ENCODE measurements at regions not wholly inside any gene's neighbourhood (a gene's known extent, or its start where the extent isn't known, plus 50 kb on each side); places are given as distances from the start of the nearest gene placed in this dataset.
"Not testable (repeated sequence)": the region's sequence is repeated elsewhere in the genome, so short reads cannot be mapped to it uniquely, and the experiment has no call there.

GRCh38 chr6:40880906-40881305 lies 158.1 kb downstream of the UNC5CL start:
- Mint-ChIP-seq H3K36me3 (no peaks in the 10 kb centered on the region), H3K9me3 (peaks cover 0 to 6% (median 2%) of the 10 kb centered on the region in 7 donors), H3K27ac (no peak overlapping the region), H3K27me3 (no peaks in the 10 kb centered on the region), H3K4me1 (peaks cover 0 to 4% (median 1%) of the 10 kb centered on the region in 4 donors), H3K4me3 (no peak overlapping the region)
- H3K4me1 ChIP-seq (ENCODE audit: control insufficient read depth, insufficient read depth, low read length, poor library complexity, severe bottlenecking), result no peaks in the 10 kb centered on the region
- H3K9me3 ChIP-seq (ENCODE audit: control insufficient read depth in 2 of 2, low read length in 2 of 2), result peaks cover 0 to 5% of the 10 kb centered on the region in 2 experiments
- DNase-seq (no peak), ATAC-seq (ENCODE audit: low read depth in 2 of 2) (no peak)
- H3K4me3 ChIP-seq (ENCODE audit: low read depth, low read length), result no peak overlapping the region
- no peaks in the 10 kb centered on the region for H3K27me3 ChIP-seq (ENCODE audit: control insufficient read depth, insufficient read depth, low read length)
- H3K27ac ChIP-seq (ENCODE audit: insufficient read depth, low read length, poor library complexity, severe bottlenecking), result no peak overlapping the region
- H3K36me3 ChIP-seq (ENCODE audit: control insufficient read depth, insufficient read depth, low read length), result no peaks in the 10 kb centered on the region

DNA sequence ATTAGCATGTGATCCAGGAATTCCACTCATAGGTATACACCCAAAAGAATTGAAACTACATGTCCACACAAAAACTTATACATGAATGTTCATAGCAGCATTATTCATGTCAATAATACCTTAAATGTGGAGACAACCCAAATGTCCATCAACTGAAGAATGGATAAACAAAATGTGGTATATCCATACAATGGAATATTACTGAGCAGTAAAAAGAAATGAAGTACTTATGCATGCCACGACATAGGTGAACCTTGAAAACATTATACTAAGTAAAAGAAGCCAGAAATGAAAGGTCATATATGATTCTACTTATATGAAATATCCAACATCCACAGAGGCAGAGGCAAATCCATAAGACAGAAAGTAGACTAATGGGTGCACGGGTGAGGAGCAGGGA lies 159.9 kb downstream of the UNC5CL start:
- no peak for ATAC-seq (ENCODE audit: low read depth in 2 of 2)
- no peaks in the 10 kb centered on the region for H3K36me3 ChIP-seq (ENCODE audit: control insufficient read depth, insufficient read depth, low read length)
- H3K27ac ChIP-seq (ENCODE audit: insufficient read depth, low read length, poor library complexity, severe bottlenecking), result no peak overlapping the region
- no peaks in the 10 kb centered on the region for H3K27me3 ChIP-seq (ENCODE audit: control insufficient read depth, insufficient read depth, low read length)
- no peaks in the 10 kb centered on the region for H3K27me3 Mint-ChIP-seq
- no peak for DNase-seq
- no peaks in the 10 kb centered on the region for H3K36me3 Mint-ChIP-seq
- no peak overlapping the region for H3K4me3 Mint-ChIP-seq
- no peak overlapping the region for H3K27ac Mint-ChIP-seq
- no peaks in the 10 kb centered on the region for H3K4me1 ChIP-seq (ENCODE audit: control insufficient read depth, insufficient read depth, low read length, poor library complexity, severe bottlenecking)
- peaks cover 0 to 4% (median 1%) of the 10 kb centered on the region in 4 donors for H3K4me1 Mint-ChIP-seq
- no peak overlapping the region for H3K4me3 ChIP-seq (ENCODE audit: low read depth, low read length)
- H3K9me3 ChIP-seq (ENCODE audit: control insufficient read depth in 2 of 2, low read length in 2 of 2), result peaks cover 0 to 5% of the 10 kb centered on the region in 2 experiments
- H3K9me3 Mint-ChIP-seq, result peaks cover 0 to 6% (median 2%) of the 10 kb centered on the region in 7 donors

DNA sequence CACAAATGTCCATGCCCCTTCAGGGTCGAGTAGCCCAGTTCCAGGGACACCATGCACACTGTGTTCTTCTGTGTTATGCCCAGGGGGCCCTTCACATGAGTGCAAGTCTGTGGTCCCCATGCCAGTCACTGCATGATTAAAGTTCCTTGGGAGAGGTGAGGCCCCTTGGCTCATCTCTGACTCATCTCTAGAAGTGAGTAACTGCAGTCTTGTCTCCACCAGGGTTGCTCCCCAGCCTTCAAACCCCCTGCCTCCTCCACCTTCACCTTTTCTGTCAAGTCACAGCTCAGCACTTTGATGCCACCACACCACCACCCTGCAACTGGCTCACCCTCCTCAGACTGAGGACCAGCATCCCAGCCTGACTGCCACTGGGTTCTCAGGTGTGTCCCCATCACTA lies 161.7 kb downstream of the UNC5CL start:
- Histone ChIP-seq H3K4me3 (ENCODE audit: low read depth, low read length) (no peak overlapping the region), H3K36me3 (ENCODE audit: control insufficient read depth, insufficient read depth, low read length) (no peaks in the 10 kb centered on the region), H3K9me3 (ENCODE audit: control insufficient read depth in 2 of 2, low read length in 2 of 2) (peaks cover 0 to 5% of the 10 kb centered on the region in 2 experiments), H3K4me1 (ENCODE audit: control insufficient read depth, insufficient read depth, low read length, poor library complexity, severe bottlenecking) (no peaks in the 10 kb centered on the region), H3K27me3 (ENCODE audit: control insufficient read depth, insufficient read depth, low read length) (no peaks in the 10 kb centered on the region), H3K27ac (ENCODE audit: insufficient read depth, low read length, poor library complexity, severe bottlenecking) (no peak overlapping the region)
- Mint-ChIP-seq H3K36me3 (no peaks in the 10 kb centered on the region), H3K4me1 (peaks cover 0 to 4% (median 1%) of the 10 kb centered on the region in 4 donors), H3K4me3 (no peak overlapping the region), H3K9me3 (peaks cover 0 to 6% (median 2%) of the 10 kb centered on the region in 7 donors), H3K27ac (no peak overlapping the region), H3K27me3 (peaks cover 4% of the 10 kb centered on the region)
- ATAC-seq (ENCODE audit: low read depth in 2 of 2) (no peak), DNase-seq (peak in 1 of 3 donors; percentile 2)

DNA sequence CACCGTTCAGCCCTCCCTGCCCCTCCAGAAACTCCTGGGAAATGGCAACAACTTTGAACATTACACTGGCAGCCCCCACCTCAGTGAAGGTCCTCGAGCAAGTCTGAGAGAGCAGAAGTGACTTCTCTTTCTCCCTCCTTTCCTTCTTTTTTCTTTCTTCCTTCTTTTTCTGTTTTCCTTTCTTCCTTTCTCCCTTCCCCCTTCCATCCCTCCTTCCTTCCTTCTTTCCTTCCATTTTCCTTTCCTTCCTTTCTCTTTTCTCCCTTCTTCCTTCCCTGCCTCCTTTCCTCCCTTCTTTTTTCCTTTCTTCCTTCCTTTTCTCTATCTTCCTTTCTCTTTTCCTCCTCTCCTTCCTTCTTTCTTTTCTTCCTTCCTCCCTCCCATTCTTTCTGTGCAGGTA lies 162.7 kb downstream of the UNC5CL start:
- no peaks in the 10 kb centered on the region for H3K36me3 Mint-ChIP-seq
- Histone ChIP-seq H3K36me3 (ENCODE audit: control insufficient read depth, insufficient read depth, low read length) (no peaks in the 10 kb centered on the region), H3K4me1 (ENCODE audit: control insufficient read depth, insufficient read depth, low read length, poor library complexity, severe bottlenecking) (no peaks in the 10 kb centered on the region), H3K27ac (ENCODE audit: insufficient read depth, low read length, poor library complexity, severe bottlenecking) (no peak overlapping the region), H3K27me3 (ENCODE audit: control insufficient read depth, insufficient read depth, low read length) (no peaks in the 10 kb centered on the region), H3K9me3 (ENCODE audit: control insufficient read depth in 2 of 2, low read length in 2 of 2) (peaks cover 0 to 5% of the 10 kb centered on the region in 2 experiments), H3K4me3 (ENCODE audit: low read depth, low read length) (no peak overlapping the region)
- peaks cover 0 to 6% (median 2%) of the 10 kb centered on the region in 7 donors for H3K9me3 Mint-ChIP-seq
- H3K4me3 Mint-ChIP-seq, result no peak overlapping the region
- peaks cover 0 to under 1% (median under 1%) of the 10 kb centered on the region in 4 donors for H3K4me1 Mint-ChIP-seq
- DNase-seq (no peak), ATAC-seq (ENCODE audit: low read depth in 2 of 2) (no peak)
- H3K27ac Mint-ChIP-seq, result no peak overlapping the region
- peaks cover 11% of the 10 kb centered on the region for H3K27me3 Mint-ChIP-seq

DNA sequence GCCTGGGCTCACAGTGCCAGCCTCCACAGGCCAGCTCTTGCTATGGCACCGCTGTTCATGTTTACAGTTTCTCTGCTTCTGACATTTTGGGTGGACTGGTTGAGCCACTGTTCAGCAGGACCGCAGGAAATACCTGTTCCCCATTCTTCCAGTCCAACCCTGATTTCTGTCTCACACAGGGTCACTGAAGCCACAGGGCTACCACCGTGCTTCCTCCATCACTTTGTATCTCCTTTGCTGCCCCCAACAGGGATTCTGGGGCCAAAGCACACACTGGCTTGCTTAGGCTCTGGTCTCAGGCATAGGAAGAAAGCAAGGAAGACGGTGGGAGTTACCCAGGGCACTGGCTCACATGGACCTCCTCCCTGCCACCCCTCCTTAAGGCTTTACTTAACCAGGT lies 164.5 kb downstream of the UNC5CL start:
- H3K4me1 ChIP-seq (ENCODE audit: control insufficient read depth, insufficient read depth, low read length, poor library complexity, severe bottlenecking), result no peaks in the 10 kb centered on the region
- H3K4me3 ChIP-seq (ENCODE audit: low read depth, low read length), result no peak overlapping the region
- H3K27me3 ChIP-seq (ENCODE audit: control insufficient read depth, insufficient read depth, low read length), result no peaks in the 10 kb centered on the region
- DNase-seq (no peak), ATAC-seq (ENCODE audit: low read depth in 2 of 2) (no peak)
- peaks cover 0 to 5% of the 10 kb centered on the region in 2 experiments for H3K9me3 ChIP-seq (ENCODE audit: control insufficient read depth in 2 of 2, low read length in 2 of 2)
- no peak overlapping the region for H3K27ac Mint-ChIP-seq
- peaks cover 0 to 6% (median 2%) of the 10 kb centered on the region in 7 donors for H3K9me3 Mint-ChIP-seq
- H3K27ac ChIP-seq (ENCODE audit: insufficient read depth, low read length, poor library complexity, severe bottlenecking), result no peak overlapping the region
- H3K36me3 ChIP-seq (ENCODE audit: control insufficient read depth, insufficient read depth, low read length), result no peaks in the 10 kb centered on the region
- H3K4me1 Mint-ChIP-seq, result no peaks in the 10 kb centered on the region
- no peak overlapping the region for H3K4me3 Mint-ChIP-seq
- H3K27me3 Mint-ChIP-seq, result peaks cover 11% of the 10 kb centered on the region
- H3K36me3 Mint-ChIP-seq, result no peaks in the 10 kb centered on the region

GRCh38 chr6:40871424-40871823 lies 167.6 kb downstream of the UNC5CL start:
- H3K4me1 Mint-ChIP-seq, result no peaks in the 10 kb centered on the region
- H3K27me3 ChIP-seq (ENCODE audit: control insufficient read depth, insufficient read depth, low read length), result no peaks in the 10 kb centered on the region
- no peak overlapping the region for H3K4me3 Mint-ChIP-seq
- no peak overlapping the region for H3K27ac Mint-ChIP-seq
- no peaks in the 10 kb centered on the region for H3K4me1 ChIP-seq (ENCODE audit: control insufficient read depth, insufficient read depth, low read length, poor library complexity, severe bottlenecking)
- DNase-seq, result no peak
- H3K36me3 Mint-ChIP-seq, result no peaks in the 10 kb centered on the region
- H3K9me3 Mint-ChIP-seq, result peaks cover 0 to 2% (median 0%) of the 10 kb centered on the region in 7 donors
- no peaks in the 10 kb centered on the region for H3K36me3 ChIP-seq (ENCODE audit: control insufficient read depth, insufficient read depth, low read length)
- ATAC-seq (ENCODE audit: low read depth in 2 of 2), result no peak
- no peak overlapping the region for H3K27ac ChIP-seq (ENCODE audit: insufficient read depth, low read length, poor library complexity, severe bottlenecking)
- H3K9me3 ChIP-seq (ENCODE audit: control insufficient read depth in 2 of 2, low read length in 2 of 2), result no peaks in the 10 kb centered on the region
- H3K27me3 Mint-ChIP-seq, result peaks cover 11% of the 10 kb centered on the region
- H3K4me3 ChIP-seq (ENCODE audit: low read depth, low read length), result no peak overlapping the region

- not testable (repeated sequence) for ATAC-seq (ENCODE audit: low read depth in 2 of 2); H3K4me1 ChIP-seq (ENCODE audit: control insufficient read depth, insufficient read depth, low read length, poor library complexity, severe bottlenecking); H3K27me3 ChIP-seq (ENCODE audit: control insufficient read depth, insufficient read depth, low read length); H3K9me3 Mint-ChIP-seq; H3K9me3 ChIP-seq (ENCODE audit: control insufficient read depth in 2 of 2, low read length in 2 of 2); H3K36me3 Mint-ChIP-seq; H3K27ac ChIP-seq (ENCODE audit: insufficient read depth, low read length, poor library complexity, severe bottlenecking); H3K4me3 ChIP-seq (ENCODE audit: low read depth, low read length); H3K4me1 Mint-ChIP-seq; DNase-seq; H3K4me3 Mint-ChIP-seq; H3K36me3 ChIP-seq (ENCODE audit: control insufficient read depth, insufficient read depth, low read length)
- peak overlapping the region in 1 of 3 donors; percentile 62 for H3K27ac Mint-ChIP-seq
- peaks cover 11% of the 10 kb centered on the region for H3K27me3 Mint-ChIP-seq
Observed at GRCh38 chr6:40868089-40868865, 170.7 kb downstream of the UNC5CL start.

GRCh38 chr6:40867527-40867926 lies 171.5 kb downstream of the UNC5CL start:
- H3K36me3 ChIP-seq (ENCODE audit: control insufficient read depth, insufficient read depth, low read length); H3K27ac Mint-ChIP-seq; H3K4me3 ChIP-seq (ENCODE audit: low read depth, low read length); ATAC-seq (ENCODE audit: low read depth in 2 of 2); H3K27me3 Mint-ChIP-seq; H3K27me3 ChIP-seq (ENCODE audit: control insufficient read depth, insufficient read depth, low read length); H3K36me3 Mint-ChIP-seq; H3K9me3 Mint-ChIP-seq; H3K9me3 ChIP-seq (ENCODE audit: control insufficient read depth in 2 of 2, low read length in 2 of 2); H3K4me1 ChIP-seq (ENCODE audit: control insufficient read depth, insufficient read depth, low read length, poor library complexity, severe bottlenecking); H3K27ac ChIP-seq (ENCODE audit: insufficient read depth, low read length, poor library complexity, severe bottlenecking); DNase-seq; H3K4me3 Mint-ChIP-seq; H3K4me1 Mint-ChIP-seq: not testable (repeated sequence)
